GM12892 (cell line): ENCODE measurements at regions not wholly inside any gene's neighbourhood (a gene's known extent, or its start where the extent isn't known, plus 50 kb on each side); places are given as distances from the start of the nearest gene placed in this dataset.

ENCODE experiments used
- POLR2A ChIP-seq: IDR thresholded peaks from 2 replicates; pipeline ENCODE4 v1.6.1; 2011; ENCODE audit warnings: low read depth, low read length, control low read depth
- POLR2AphosphoS5 ChIP-seq: IDR thresholded peaks from 2 replicates; pipeline ENCODE4 v1.6.1; 2011; ENCODE audit warnings: low read depth, low read length, control low read depth

DNA sequence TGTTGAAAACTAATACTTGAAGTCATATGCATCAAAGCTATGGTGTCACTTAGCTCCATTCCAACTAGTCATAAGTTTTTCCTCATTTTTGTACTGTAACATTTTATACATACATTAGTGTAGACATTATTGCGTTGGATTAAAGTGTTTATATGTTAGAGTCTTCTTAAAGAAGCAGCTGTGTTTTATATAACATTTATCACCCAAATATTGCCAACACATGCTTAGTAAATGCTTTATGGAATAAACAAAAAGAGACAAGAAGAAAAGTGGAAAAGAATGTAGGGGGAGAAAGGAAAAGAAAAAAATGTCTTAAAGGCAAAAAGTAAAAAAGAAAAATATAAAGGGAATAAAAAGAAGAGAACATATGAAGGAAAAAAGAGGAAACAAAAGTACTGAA, 1314.3 kb upstream of the CELF4 start:
- TF ChIP-seq POLR2AphosphoS5: no peak
- no peak for TF ChIP-seq POLR2A
